ENCODE measurements at regions not wholly inside any gene's neighbourhood (a gene's known extent, or its start where the extent isn't known, plus 50 kb on each side); places are given as distances from the start of the nearest gene placed in this dataset.

DNA sequence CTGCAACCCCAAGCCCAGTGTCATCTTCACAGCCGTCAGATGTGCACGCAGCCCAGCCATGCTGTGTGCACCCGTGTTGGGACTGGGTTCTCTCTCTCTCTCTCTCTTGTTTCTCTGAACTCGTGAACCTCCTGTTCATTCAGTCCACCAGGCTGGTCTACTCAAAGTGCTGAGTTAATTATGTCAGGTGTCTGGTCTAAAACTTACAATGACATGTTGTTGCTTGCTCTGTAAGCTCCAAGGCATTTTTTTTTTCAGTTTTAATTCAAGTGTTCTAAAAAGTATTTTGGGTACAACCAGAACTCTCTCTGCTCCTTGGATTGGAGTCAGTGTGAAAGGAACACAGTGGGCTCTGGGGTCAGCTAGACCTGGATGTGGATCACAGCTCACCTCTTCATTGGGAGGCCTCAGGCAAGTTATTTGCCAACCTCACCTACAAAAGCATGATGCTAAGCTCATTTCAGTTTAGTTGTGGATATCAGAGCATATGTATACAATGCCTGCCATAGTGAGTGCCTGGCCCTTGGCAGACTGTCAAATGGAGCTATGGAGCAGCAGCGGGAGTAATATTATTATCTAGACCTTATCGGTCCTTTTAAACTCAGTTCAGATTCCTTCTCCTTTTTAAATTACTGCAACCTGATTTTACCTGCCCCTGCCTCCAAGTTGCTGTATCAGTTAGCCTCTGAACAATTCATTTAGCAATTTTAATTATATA, 59.5 kb downstream of the PLEKHG1 start:
- no peaks in the 10 kb centered on the region for H3K36me3 ChIP-seq
- no peak overlapping the region for H3K27ac ChIP-seq
- no peaks in the 10 kb centered on the region for H3K4me1 ChIP-seq
- TF ChIP-seq POLR2AphosphoS5 (IDR thresholded peaks at IDR 0.05) (no peak), EP300 (IDR thresholded peaks at IDR 0.05) (no peak), POLR2A (IDR thresholded peaks at IDR 0.05) (no peak)
- TF ChIP-seq, protein P1, sequence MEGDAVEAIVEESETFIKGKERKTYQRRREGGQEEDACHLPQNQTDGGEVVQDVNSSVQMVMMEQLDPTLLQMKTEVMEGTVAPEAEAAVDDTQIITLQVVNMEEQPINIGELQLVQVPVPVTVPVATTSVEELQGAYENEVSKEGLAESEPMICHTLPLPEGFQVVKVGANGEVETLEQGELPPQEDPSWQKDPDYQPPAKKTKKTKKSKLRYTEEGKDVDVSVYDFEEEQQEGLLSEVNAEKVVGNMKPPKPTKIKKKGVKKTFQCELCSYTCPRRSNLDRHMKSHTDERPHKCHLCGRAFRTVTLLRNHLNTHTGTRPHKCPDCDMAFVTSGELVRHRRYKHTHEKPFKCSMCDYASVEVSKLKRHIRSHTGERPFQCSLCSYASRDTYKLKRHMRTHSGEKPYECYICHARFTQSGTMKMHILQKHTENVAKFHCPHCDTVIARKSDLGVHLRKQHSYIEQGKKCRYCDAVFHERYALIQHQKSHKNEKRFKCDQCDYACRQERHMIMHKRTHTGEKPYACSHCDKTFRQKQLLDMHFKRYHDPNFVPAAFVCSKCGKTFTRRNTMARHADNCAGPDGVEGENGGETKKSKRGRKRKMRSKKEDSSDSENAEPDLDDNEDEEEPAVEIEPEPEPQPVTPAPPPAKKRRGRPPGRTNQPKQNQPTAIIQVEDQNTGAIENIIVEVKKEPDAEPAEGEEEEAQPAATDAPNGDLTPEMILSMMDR (IDR thresholded peaks at IDR 0.05), result no peak
- no peak overlapping the region for H3K4me3 ChIP-seq
- H3K27me3 ChIP-seq, result no peaks in the 10 kb centered on the region
- no peak for ATAC-seq
- H3K9me3 ChIP-seq, result no peaks in the 10 kb centered on the region
- WGBS, 2 donors (ENCODE audit: low coverage in 1 of 2), result 61 to 71% methylated on average over 4 to 5 of the region's 6 CpGs

DNA sequence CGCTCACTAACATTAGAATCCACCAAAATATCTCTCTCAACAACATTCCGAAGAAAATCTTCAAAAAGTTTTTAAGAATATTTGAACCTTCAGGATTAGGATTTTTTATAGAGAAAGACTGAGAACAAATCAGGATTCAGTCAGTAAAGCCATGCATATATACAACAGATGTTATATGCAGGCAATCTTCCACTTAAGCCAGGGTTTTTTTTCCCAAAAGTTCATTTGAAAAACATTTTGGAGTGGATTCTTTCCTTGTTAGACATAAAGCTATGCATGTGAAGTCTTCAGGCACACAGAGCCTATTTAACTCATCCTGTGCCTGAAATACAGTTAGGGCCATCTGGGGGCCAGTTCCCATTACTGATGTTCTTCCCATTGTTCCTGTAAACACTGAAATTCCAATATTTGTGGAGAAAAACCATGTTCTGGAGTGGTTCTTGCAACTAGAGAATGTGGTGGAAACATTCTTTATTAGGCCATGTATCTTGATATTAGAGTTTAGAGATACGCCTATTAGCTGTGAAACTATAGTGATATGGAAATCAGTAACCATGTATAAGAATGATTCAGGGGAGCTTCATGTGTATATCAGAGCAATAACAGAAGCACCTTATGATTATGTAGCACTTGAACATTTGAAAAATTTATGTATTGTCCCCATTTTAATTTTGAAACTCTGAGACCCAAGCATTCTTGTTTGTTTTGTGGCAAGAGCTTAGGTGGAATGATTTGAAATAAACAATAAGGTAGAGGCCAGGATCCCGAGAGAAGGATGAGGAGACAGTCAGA, 61.7 kb downstream of the PLEKHG1 start:
- no peak for ATAC-seq
- no peak for TF ChIP-seq EP300 (IDR thresholded peaks at IDR 0.05)
- TF ChIP-seq, protein P1 (IDR thresholded peaks at IDR 0.05), result no peak
- no peak for TF ChIP-seq POLR2AphosphoS5 (IDR thresholded peaks at IDR 0.05)
- TF ChIP-seq POLR2A (IDR thresholded peaks at IDR 0.05), result no peak
- Histone ChIP-seq H3K4me3 (no peak overlapping the region), H3K27ac (no peak overlapping the region), H3K27me3 (no peaks in the 10 kb centered on the region), H3K36me3 (no peaks in the 10 kb centered on the region), H3K9me3 (no peaks in the 10 kb centered on the region), H3K4me1 (no peaks in the 10 kb centered on the region)
- 90 to 93% methylated on average over 3 to 4 of the region's 4 CpGs for WGBS, 2 donors (ENCODE audit: low coverage in 1 of 2)

DNA sequence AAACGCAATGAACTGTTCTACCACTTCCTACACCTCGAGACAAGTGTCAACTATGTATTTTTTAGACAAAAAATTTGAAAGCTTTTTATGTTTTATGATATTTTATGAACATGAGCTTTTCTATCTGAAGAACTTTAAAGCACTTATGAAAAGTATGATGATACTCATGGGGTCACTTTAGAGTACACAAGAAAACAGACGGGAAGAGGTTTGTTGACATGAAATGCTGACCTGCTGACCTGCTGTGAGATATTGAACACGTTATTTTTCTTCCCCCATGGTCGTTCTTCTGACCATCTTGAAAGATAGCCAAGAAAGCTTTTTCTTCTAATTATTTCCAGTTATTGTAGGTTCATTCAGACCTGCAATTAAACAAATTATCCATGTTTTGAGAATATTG, 63.1 kb downstream of the PLEKHG1 start:
- Histone ChIP-seq H3K27ac (no peak overlapping the region), H3K27me3 (no peaks in the 10 kb centered on the region), H3K36me3 (no peaks in the 10 kb centered on the region), H3K4me1 (peaks cover 4 to 7% (median 5%) of the 10 kb centered on the region in 3 donors), H3K4me3 (no peak overlapping the region), H3K9me3 (no peaks in the 10 kb centered on the region)
- TF ChIP-seq, protein P1 (IDR thresholded peaks at IDR 0.05), result no peak
- no peak for TF ChIP-seq EP300 (IDR thresholded peaks at IDR 0.05)
- no peak for TF ChIP-seq POLR2A (IDR thresholded peaks at IDR 0.05)
- no peak for ATAC-seq
- 67 to 79% methylated on average over 5 of the region's 5 CpGs for WGBS, 2 donors (ENCODE audit: low coverage in 1 of 2)

DNA sequence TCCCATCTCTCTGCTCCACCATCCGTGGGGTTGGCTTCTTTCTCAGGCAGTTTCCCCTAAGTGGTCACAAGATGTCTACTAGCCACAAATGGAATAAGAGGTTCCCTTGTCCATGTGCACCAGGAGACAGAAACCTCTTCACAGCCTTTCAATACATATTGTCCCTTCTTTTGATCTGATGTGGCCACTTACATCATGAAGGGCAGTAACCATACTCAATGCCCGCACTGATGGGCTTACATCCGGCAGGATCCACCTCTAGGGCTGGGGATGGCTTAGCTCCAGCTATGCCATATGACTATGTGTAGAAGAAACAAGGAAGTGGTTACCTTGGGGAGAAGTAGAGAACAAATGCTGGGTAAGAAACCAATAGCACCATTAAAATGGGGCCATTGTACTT, 64.4 kb downstream of the PLEKHG1 start:
- no peak for ATAC-seq
- peaks cover 8 to 19% (median 16%) of the 10 kb centered on the region in 3 donors for H3K4me1 ChIP-seq
- no peaks in the 10 kb centered on the region for H3K27me3 ChIP-seq
- H3K4me3 ChIP-seq, result no peak overlapping the region
- TF ChIP-seq, protein P1 (IDR thresholded peaks at IDR 0.05), result no peak
- TF ChIP-seq EP300 (IDR thresholded peaks at IDR 0.05) (no peak), POLR2AphosphoS5 (IDR thresholded peaks at IDR 0.05) (no peak), POLR2A (IDR thresholded peaks at IDR 0.05) (no peak)
- no peak overlapping the region for H3K27ac ChIP-seq
- no peaks in the 10 kb centered on the region for H3K36me3 ChIP-seq
- WGBS, 2 donors (ENCODE audit: low coverage in 1 of 2), result 91 to 100% methylated on average over 1 to 3 of the region's 3 CpGs
- H3K9me3 ChIP-seq, result no peaks in the 10 kb centered on the region

All from gastroesophageal sphincter (tissue), 4 donors.